H9 (cell line): ENCODE measurements at regions not wholly inside any gene's neighbourhood (a gene's known extent, or its start where the extent isn't known, plus 50 kb on each side); places are given as distances from the start of the nearest gene placed in this dataset.

ENCODE experiments used
- DNase-seq: peaks from one replicate; pipeline ENCODE4 v3.0.0-alpha.2; 2017
- H2AFZ ChIP-seq: one replicate; pipeline ENCODE4 v1.6.1; 2013; ENCODE audit warnings: mild to moderate bottlenecking, low read length, control low read depth, moderate library complexity
- H2AK5ac ChIP-seq: 2 replicates; pipeline ENCODE4 v1.6.1; 2013; ENCODE audit warnings: low read length, control low read depth, mixed read lengths; ENCODE audit not compliant: insufficient read length
- H2BK120ac ChIP-seq: one replicate; pipeline ENCODE4 v1.6.1; 2013; ENCODE audit warnings: low read depth, mild to moderate bottlenecking, low read length, control low read depth, inconsistent platforms; ENCODE audit not compliant: poor library complexity, severe bottlenecking
- H2BK12ac ChIP-seq: 2 replicates; pipeline ENCODE4 v1.6.1; 2013; ENCODE audit warnings: low read length, control low read depth, mixed read lengths, low read depth; ENCODE audit not compliant: insufficient read length
- H2BK15ac ChIP-seq: 2 replicates; pipeline ENCODE4 v1.6.1; 2013; ENCODE audit warnings: low read depth, low read length, control low read depth
- H2BK20ac ChIP-seq: one replicate; pipeline ENCODE4 v1.6.1; 2013; ENCODE audit warnings: low read depth, mild to moderate bottlenecking, low read length, control low read depth, inconsistent platforms; ENCODE audit not compliant: poor library complexity, severe bottlenecking
- H2BK5ac ChIP-seq: 2 replicates; pipeline ENCODE4 v1.6.1; 2013; ENCODE audit warnings: low read length, control low read depth, mixed read lengths; ENCODE audit not compliant: insufficient read length
- H3K14ac ChIP-seq: 2 replicates; pipeline ENCODE4 v1.6.1; 2013; ENCODE audit warnings: low read length, control low read depth; ENCODE audit not compliant: insufficient read depth
- H3K18ac ChIP-seq: 2 replicates; pipeline ENCODE4 v1.6.1; 2013; ENCODE audit warnings: low read depth, mild to moderate bottlenecking, mixed read lengths, low read length, control low read depth; ENCODE audit not compliant: insufficient read length
- H3K23ac ChIP-seq: 2 replicates; pipeline ENCODE4 v1.6.1; 2013; ENCODE audit warnings: low read length, control low read depth, mixed read lengths, low read depth; ENCODE audit not compliant: insufficient read length
- H3K23me2 ChIP-seq: 2 replicates; pipeline ENCODE4 v1.6.1; 2013; ENCODE audit warnings: low read depth, mild to moderate bottlenecking, mixed read lengths, low read length, control low read depth; ENCODE audit not compliant: insufficient read length, poor library complexity, severe bottlenecking
- H3K27ac ChIP-seq: 2 replicates; pipeline ENCODE4 v1.5.1; 2013; ENCODE audit warnings: low read length, control low read depth, mixed read lengths, low read depth; ENCODE audit not compliant: insufficient read length
- H3K27me3 ChIP-seq: 2 replicates; pipeline ENCODE4 v1.6.1; 2013; ENCODE audit warnings: low read length, control low read depth, inconsistent platforms; ENCODE audit not compliant: insufficient read depth
- H3K4ac ChIP-seq: 2 replicates; pipeline ENCODE4 v1.6.1; 2013; ENCODE audit warnings: low read depth, mild to moderate bottlenecking, control low read depth, inconsistent platforms, low read length, moderate library complexity
- H3K4me1 ChIP-seq: 2 replicates; pipeline ENCODE4 v1.6.1; 2013; ENCODE audit warnings: low read length, control low read depth, inconsistent platforms; ENCODE audit not compliant: insufficient read depth
- H3K4me2 ChIP-seq: 2 replicates; pipeline ENCODE4 v1.6.1; 2013; ENCODE audit warnings: low read length, control low read depth, mixed read lengths; ENCODE audit not compliant: insufficient read length, insufficient read depth
- H3K56ac ChIP-seq: 2 replicates; pipeline ENCODE4 v1.6.1; 2013; ENCODE audit warnings: low read depth, mild to moderate bottlenecking, mixed read lengths, low read length, control low read depth; ENCODE audit not compliant: insufficient read length
- H3K79me1 ChIP-seq: 2 replicates; pipeline ENCODE4 v1.6.1; 2013; ENCODE audit warnings: low read depth, mild to moderate bottlenecking, moderate library complexity, low read length, control low read depth, inconsistent platforms; ENCODE audit not compliant: insufficient read depth, poor library complexity, severe bottlenecking
- H3K79me2 ChIP-seq: 2 replicates; pipeline ENCODE4 v1.6.1; 2013; ENCODE audit warnings: low read length, control low read depth, inconsistent platforms; ENCODE audit not compliant: insufficient read depth
- H3K9ac ChIP-seq: 2 replicates; pipeline ENCODE4 v1.6.1; 2013; ENCODE audit warnings: low read length, control low read depth, mixed read lengths; ENCODE audit not compliant: insufficient read length; ENCODE audit errors: extremely low read depth
- H3K9me3 ChIP-seq: one replicate; pipeline ENCODE4 v1.6.1; 2013; ENCODE audit warnings: low read depth, low read length, inconsistent platforms; ENCODE audit not compliant: control insufficient read depth
- H3T11ph ChIP-seq: one replicate; pipeline ENCODE4 v1.6.1; 2013; ENCODE audit warnings: mild to moderate bottlenecking, low read length, control low read depth, inconsistent platforms
- H4K20me1 ChIP-seq: one replicate; pipeline ENCODE4 v1.6.1; 2013; ENCODE audit not compliant: control insufficient read depth, insufficient read length, insufficient read depth
- H4K5ac ChIP-seq: 2 replicates; pipeline ENCODE4 v1.6.1; 2013; ENCODE audit warnings: low read depth, mild to moderate bottlenecking, mixed read lengths, low read length, control low read depth; ENCODE audit not compliant: insufficient read length
- H4K8ac ChIP-seq: replicated peaks from 2 replicates; pipeline ENCODE4 v1.6.1; 2013; ENCODE audit warnings: low read length, control low read depth, mixed read lengths, low read depth; ENCODE audit not compliant: insufficient read length
- H4K91ac ChIP-seq: 2 replicates; pipeline ENCODE4 v1.6.1; 2013; ENCODE audit warnings: low read depth, mild to moderate bottlenecking, moderate library complexity, mixed read lengths, low read length, control low read depth; ENCODE audit not compliant: insufficient read length
- H3K27ac Mint-ChIP-seq, 3 experiments: 2 replicates in 2 of 3; 3 replicates in 1 of 3; pipeline ENCODE4 v1.8.0; 2020 to 2021; ENCODE audit warnings: mixed read lengths in 3 of 3, mild to moderate bottlenecking in 1 of 3, moderate library complexity in 1 of 3
- H3K27me3 Mint-ChIP-seq: 2 replicates; pipeline ENCODE4 v1.8.0; 2021; ENCODE audit warnings: low read depth, mild to moderate bottlenecking, moderate library complexity, mixed read lengths
- H3K36me3 Mint-ChIP-seq, 3 experiments: 2 replicates in 2 of 3; 3 replicates in 1 of 3; pipeline ENCODE4 v1.8.0; 2020 to 2021; ENCODE audit warnings: low read depth in 3 of 3, mixed read lengths in 3 of 3; ENCODE audit not compliant: insufficient read depth in 1 of 3
- H3K4me1 Mint-ChIP-seq, 2 experiments: 2 replicates each; pipeline ENCODE4 v1.8.0; 2020; ENCODE audit warnings: mixed read lengths in 2 of 2
- H3K4me3 Mint-ChIP-seq, 2 experiments: 2 replicates in 1 of 2; 3 replicates in 1 of 2; pipeline ENCODE4 v1.8.0; 2020 to 2021; ENCODE audit warnings: mild to moderate bottlenecking in 2 of 2, mixed read lengths in 2 of 2, moderate library complexity in 1 of 2
- H3K9me3 Mint-ChIP-seq, 2 experiments: 2 replicates in 1 of 2; 3 replicates in 1 of 2; pipeline ENCODE4 v1.8.0; 2020; ENCODE audit warnings: mild to moderate bottlenecking in 2 of 2, mixed read lengths in 2 of 2, moderate library complexity in 1 of 2
- CTCF ChIP-seq: fragments of 200-600 bp; sonication (generic); conservative IDR thresholded peaks from 3 replicates; pipeline ENCODE4 v1.8.0; 2021; ENCODE audit warnings: antibody characterized with exemption, mild to moderate bottlenecking

GRCh38 chr4:79842162-79842561 lies 230.9 kb downstream of the ANTXR2 start:
- H3K4me2 ChIP-seq, result no peak overlapping the region
- Mint-ChIP-seq H3K4me3 (no peak overlapping the region), H3K9me3 (peaks cover 10 to 30% of the 10 kb centered on the region in 2 experiments), H3K27ac (no peak overlapping the region), H3K27me3 (no peaks in the 10 kb centered on the region), H3K36me3 (peaks cover 2 to 17% (median 3%) of the 10 kb centered on the region in 3 experiments; a peak in 5 of 7 replicates), H3K4me1 (peaks cover 0 to 4% of the 10 kb centered on the region in 2 experiments; a peak in 1 of 4 replicates)
- H2BK120ac ChIP-seq, result no peak overlapping the region
- H4K8ac ChIP-seq, result no peak overlapping the region
- no peaks in the 10 kb centered on the region for H4K20me1 ChIP-seq
- H2AK5ac ChIP-seq, result no peak overlapping the region
- no peak overlapping the region for H3K27ac ChIP-seq
- no peaks in the 10 kb centered on the region for H3K79me1 ChIP-seq
- no peak for TF ChIP-seq CTCF
- no peak overlapping the region for H3K18ac ChIP-seq
- H2BK5ac ChIP-seq, result no peak overlapping the region
- no peaks in the 10 kb centered on the region for H3K4me1 ChIP-seq
- H3K23me2 ChIP-seq, result no peaks in the 10 kb centered on the region
- H4K5ac ChIP-seq, result no peak overlapping the region
- no peak overlapping the region for H3T11ph ChIP-seq
- H3K14ac ChIP-seq, result no peak overlapping the region
- H3K27me3 ChIP-seq, result no peaks in the 10 kb centered on the region
- no peak overlapping the region for H3K23ac ChIP-seq
- no peak overlapping the region for H4K91ac ChIP-seq
- H2BK12ac ChIP-seq, result no peak overlapping the region
- no peaks in the 10 kb centered on the region for H3K9me3 ChIP-seq
- H3K79me2 ChIP-seq, result no peaks in the 10 kb centered on the region
- H2BK20ac ChIP-seq, result no peak overlapping the region
- H2BK15ac ChIP-seq, result no peak overlapping the region
- no peak overlapping the region for H3K56ac ChIP-seq
- H2AFZ ChIP-seq, result no peak overlapping the region
- no peak for DNase-seq
- H3K4ac ChIP-seq, result no peak overlapping the region
- H3K9ac ChIP-seq, result no peak overlapping the region
